COR-L47 (cell line): ENCODE measurements at regions not wholly inside any gene's neighbourhood (a gene's known extent, or its start where the extent isn't known, plus 50 kb on each side); places are given as distances from the start of the nearest gene placed in this dataset.

ENCODE experiments used
- DNase-seq: peaks from one replicate; lab custom pipeline; 2025; lab: John Stamatoyannopoulos, UW

DNA sequence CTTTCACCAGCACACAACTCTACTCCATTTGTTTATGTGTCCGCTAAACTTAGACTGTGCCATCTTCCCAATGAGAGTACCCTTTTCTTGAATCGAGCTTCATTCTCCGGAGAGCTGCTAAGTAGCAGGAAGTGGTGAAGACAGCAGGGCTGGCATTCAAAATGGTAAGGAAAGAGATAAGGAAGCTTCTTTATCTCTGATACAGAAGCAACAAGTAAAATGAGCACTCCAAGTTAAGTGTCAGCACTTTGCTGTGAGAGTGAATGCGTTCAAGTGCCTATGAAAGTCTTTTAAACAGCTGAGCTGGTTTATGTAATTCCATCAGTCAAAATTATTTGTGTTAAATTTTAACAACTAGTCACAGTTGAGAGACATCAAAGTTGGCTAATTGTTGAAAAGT lies 386.8 kb upstream of the PTPRD start:
- no peak for DNase-seq

DNA sequence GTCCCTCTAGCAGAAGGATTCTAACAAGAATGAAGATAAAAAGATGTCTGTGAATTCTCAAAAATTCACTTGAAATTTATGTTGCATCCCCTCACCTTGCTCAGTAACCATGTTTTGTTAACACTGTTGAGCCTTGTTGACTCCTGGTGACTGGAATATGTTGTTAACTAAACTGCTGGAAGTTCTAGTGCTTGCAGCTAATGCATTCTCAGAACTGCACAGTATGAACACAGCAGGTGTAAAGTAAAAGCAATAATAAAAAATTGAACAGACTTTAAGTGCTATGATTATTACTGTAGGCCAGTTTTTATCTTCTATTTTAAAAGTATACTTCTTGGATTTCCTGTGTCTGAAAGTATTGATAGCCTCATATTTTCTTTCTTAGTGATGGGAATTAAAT lies 388.7 kb upstream of the PTPRD start:
- DNase-seq = no peak

DNA sequence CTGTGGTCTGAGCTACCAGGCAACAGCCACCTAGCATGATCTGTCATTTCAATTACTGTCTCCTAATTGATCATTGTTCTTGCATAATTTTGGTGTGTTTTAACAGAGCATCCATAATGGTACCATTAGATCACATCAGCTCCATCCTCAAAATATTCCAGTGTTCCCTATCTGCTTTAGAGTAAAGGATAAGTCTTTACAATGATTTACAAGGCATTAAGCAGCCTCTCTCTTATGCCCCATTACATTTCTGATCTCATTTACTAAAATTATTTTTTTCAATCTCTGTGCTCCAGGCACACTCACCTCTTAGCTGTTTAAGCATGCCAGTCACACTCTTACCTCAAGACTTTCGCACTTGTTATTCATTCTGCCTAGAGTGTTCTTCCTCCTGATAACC lies 389.9 kb upstream of the PTPRD start:
- DNase-seq = no peak

- DNase-seq = no peak
Measured at GRCh38 chr9:11003836-11004235, 391.0 kb upstream of the PTPRD start.

DNA sequence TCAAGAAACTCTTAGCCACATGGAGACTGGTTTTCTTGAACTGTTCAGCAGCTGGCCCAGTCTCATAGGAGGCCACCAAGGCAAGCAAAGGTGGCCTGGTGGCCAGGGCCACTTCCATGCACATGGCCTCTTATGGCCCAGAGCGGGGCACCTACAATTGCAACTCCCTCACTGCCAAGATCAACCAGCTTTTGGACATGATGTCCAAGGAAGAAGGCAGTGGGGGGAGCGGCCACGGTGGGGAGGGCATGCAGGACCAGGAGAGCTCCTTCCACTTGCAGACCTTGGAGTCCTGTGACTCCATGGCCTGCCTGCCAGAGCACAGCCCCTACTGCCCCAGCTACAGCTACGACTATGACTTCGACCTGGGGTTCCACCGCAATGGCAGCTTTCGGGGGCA lies 398.9 kb upstream of the PTPRD start:
- DNase-seq = no peak

- DNase-seq = no peak
Measured at GRCh38 chr9:11016081-11016480, 403.3 kb upstream of the PTPRD start.

- no peak for DNase-seq
Measured at GRCh38 chr9:11023201-11023600, 410.4 kb upstream of the PTPRD start.

GRCh38 chr9:11025775-11026174 lies 413.0 kb upstream of the PTPRD start:
- DNase-seq = no peak

GRCh38 chr9:11038366-11038765 lies 425.6 kb upstream of the PTPRD start:
- no peak for DNase-seq

GRCh38 chr9:11039006-11039405 lies 426.2 kb upstream of the PTPRD start:
- DNase-seq = no peak

GRCh38 chr9:11045589-11045988 lies 432.8 kb upstream of the PTPRD start:
- DNase-seq = no peak

GRCh38 chr9:11063263-11063662 lies 450.5 kb upstream of the PTPRD start:
- DNase-seq = no peak

GRCh38 chr9:11064909-11065308 lies 452.1 kb upstream of the PTPRD start:
- no peak for DNase-seq

DNA sequence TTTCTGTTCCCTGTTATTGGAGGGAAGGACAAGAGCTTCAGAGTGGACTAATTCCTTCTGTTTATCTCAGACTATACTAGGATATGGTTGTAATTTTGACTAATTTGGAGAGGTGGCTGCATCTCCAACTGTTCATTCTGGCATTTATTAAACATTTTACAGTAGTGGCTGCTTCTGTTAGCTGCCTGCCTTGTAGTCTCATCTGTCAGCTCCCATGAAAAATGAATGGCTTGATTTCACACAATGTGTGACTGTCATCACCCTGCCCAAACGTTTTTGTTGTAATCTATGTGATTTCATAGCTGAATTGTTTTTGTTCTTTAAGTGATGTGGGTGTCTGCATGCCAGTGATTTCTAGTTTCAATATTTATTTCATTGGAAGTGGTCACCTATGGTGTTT lies 459.4 kb upstream of the PTPRD start:
- DNase-seq = no peak

DNA sequence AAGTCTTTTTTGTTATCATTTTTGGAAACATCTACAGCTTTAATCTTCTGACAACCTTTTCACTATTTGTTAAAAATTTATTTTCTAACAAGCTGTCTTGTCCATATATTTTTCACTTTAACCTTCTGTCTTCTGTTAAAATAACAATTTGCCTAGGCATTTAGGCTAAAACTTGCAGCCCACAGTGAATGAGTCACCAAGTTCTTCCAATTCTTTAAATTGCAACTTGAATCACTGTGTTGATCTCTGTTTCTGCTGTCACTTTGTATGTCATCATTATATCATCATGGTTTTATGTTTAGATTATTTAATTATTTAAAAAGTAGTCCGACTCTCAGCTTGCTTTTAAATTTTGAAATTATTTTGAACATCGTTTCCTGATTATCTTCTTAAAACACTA lies 473.8 kb upstream of the PTPRD start:
- DNase-seq = no peak

DNA sequence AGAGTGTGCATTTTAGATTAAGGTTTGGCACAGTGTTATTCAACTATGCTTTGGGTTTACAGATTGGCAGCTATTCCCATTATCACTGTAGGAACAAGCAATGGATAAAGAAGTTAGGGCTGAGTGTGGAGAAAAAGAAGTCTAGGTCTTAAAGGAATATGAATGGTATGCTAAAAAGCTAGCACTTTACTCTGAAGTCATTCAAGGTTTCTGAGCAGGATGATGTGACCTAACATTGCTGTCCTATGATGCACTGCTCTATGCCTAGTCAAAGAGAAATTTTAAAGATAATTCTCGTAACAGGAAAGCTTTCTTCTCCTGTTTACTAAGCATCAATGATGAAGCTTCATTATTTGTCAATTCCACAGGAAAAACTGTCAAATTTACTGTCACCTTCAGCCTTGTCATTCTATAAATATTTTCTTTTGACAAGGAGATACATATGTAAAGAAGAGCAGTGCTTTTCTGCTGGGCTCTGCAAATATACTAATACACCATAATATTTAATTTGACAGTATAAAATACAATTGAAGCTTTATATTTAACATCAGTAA lies 476.1 kb upstream of the PTPRD start:
- DNase-seq = no peak

- no peak for DNase-seq
Measured at GRCh38 chr9:11092974-11093373, 480.2 kb upstream of the PTPRD start.

GRCh38 chr9:11097020-11097419 lies 484.2 kb upstream of the PTPRD start:
- DNase-seq = no peak

DNA sequence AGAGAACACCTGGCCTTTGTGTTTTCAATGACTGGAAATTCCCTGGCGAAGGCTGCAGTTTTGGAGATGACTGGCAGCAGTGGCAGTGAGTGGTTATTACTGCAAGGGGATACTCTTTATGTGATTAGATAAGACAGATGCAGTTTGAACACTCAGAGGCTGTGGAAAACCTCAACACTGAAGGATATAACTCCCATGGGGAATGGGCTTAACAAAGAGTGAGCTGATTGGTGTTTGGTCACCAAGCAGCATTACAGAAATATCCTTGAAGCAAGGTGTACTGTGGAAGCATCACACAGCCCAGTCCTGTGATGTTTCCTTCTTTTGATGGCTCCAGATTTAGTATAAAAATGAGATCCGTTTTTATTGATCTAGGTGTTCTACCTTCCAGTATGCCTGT lies 490.7 kb upstream of the PTPRD start:
- no peak for DNase-seq

- DNase-seq = no peak
Measured at GRCh38 chr9:11107196-11107595, 494.4 kb upstream of the PTPRD start.

DNA sequence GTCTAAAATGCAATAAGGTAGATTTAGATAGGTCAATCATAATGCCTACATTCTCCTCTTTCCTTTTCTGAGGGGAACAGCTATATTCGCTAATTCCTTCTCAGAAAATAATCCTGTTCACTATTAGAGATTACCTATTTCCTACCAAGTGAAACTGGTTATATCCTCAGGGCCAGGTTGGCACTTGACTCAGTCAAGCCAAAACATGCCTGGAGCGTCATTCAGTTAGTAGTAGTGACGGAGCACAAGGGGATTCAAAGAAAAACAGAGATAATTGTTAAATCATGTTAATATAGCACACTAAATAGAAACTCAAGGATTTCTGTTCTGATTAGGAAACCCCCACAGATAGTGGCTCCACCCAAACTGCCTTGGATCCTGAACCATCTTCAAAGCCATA lies 515.4 kb upstream of the PTPRD start:
- DNase-seq = no peak

- no peak for DNase-seq
Measured at GRCh38 chr9:11135851-11136250, 523.0 kb upstream of the PTPRD start.

GRCh38 chr9:11141357-11141756 lies 528.6 kb upstream of the PTPRD start:
- DNase-seq = no peak

- DNase-seq = no peak
Measured at GRCh38 chr9:11142965-11143738, 530.4 kb upstream of the PTPRD start.
